ENCODE measurements at regions not wholly inside any gene's neighbourhood (a gene's known extent, or its start where the extent isn't known, plus 50 kb on each side); places are given as distances from the start of the nearest gene placed in this dataset.
A peak's percentile ranks its signal among the peaks of the same experiment; 100 is the strongest.

GRCh38 chr10:5284311-5285057 is 80.3 kb upstream of the UCN3 start:
- H3K36me3 ChIP-seq (ENCODE audit: control insufficient read depth in 2 of 2, insufficient read depth in 1 of 2, low read length in 2 of 2) = no peaks in the 10 kb centered on the region
- no peaks in the 10 kb centered on the region for H3K9me3 ChIP-seq (ENCODE audit: control insufficient read depth, insufficient read depth, low read depth, low read length)
- ChIA-PET CTCF (interaction anchor here (0.5 to 4.2 kb wide), 14 partner anchors 10 to 914 kb away, joined by 3 to 48 read pairs (median 4); no protein-coding TSS in a partner anchor), POLR2A (no interaction called here)
- no peaks in the 10 kb centered on the region for H3K4me1 ChIP-seq (ENCODE audit: control insufficient read depth, insufficient read depth, low read length)
- H3K4me3 ChIP-seq (ENCODE audit: low read depth, low read length) = no peak overlapping the region
- no peak for TF ChIP-seq ZNF747 (tag by site-specific recombination; IDR thresholded peaks at IDR 0.05)
- TF ChIP-seq ZNF837 (tag by site-specific recombination; IDR thresholded peaks at IDR 0.05) = no peak
- TF ChIP-seq IKZF3 (tag by site-specific recombination; IDR thresholded peaks at IDR 0.05) = no peak
- no peak for TF ChIP-seq ZNF624 (tag by site-specific recombination; IDR thresholded peaks at IDR 0.05)
- no peak for TF ChIP-seq OVOL3 (tag by site-specific recombination; IDR thresholded peaks at IDR 0.05)
- peak; percentile 45 for TF ChIP-seq ZBTB17 (tag by site-specific recombination; IDR thresholded peaks at IDR 0.05)
- TF ChIP-seq, protein P1, sequence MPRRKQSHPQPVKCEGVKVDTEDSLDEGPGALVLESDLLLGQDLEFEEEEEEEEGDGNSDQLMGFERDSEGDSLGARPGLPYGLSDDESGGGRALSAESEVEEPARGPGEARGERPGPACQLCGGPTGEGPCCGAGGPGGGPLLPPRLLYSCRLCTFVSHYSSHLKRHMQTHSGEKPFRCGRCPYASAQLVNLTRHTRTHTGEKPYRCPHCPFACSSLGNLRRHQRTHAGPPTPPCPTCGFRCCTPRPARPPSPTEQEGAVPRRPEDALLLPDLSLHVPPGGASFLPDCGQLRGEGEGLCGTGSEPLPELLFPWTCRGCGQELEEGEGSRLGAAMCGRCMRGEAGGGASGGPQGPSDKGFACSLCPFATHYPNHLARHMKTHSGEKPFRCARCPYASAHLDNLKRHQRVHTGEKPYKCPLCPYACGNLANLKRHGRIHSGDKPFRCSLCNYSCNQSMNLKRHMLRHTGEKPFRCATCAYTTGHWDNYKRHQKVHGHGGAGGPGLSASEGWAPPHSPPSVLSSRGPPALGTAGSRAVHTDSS (tag by site-specific recombination; IDR thresholded peaks at IDR 0.05) = no peak
- no peak for TF ChIP-seq GLI4 (tag by site-specific recombination; IDR thresholded peaks at IDR 0.05)
- TF ChIP-seq, protein P2, sequence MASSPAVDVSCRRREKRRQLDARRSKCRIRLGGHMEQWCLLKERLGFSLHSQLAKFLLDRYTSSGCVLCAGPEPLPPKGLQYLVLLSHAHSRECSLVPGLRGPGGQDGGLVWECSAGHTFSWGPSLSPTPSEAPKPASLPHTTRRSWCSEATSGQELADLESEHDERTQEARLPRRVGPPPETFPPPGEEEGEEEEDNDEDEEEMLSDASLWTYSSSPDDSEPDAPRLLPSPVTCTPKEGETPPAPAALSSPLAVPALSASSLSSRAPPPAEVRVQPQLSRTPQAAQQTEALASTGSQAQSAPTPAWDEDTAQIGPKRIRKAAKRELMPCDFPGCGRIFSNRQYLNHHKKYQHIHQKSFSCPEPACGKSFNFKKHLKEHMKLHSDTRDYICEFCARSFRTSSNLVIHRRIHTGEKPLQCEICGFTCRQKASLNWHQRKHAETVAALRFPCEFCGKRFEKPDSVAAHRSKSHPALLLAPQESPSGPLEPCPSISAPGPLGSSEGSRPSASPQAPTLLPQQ (tag by site-specific recombination; IDR thresholded peaks at IDR 0.05) = no peak
- H3K27ac ChIP-seq (ENCODE audit: extremely low read depth, low read depth, low read length) = no peak overlapping the region

DNA sequence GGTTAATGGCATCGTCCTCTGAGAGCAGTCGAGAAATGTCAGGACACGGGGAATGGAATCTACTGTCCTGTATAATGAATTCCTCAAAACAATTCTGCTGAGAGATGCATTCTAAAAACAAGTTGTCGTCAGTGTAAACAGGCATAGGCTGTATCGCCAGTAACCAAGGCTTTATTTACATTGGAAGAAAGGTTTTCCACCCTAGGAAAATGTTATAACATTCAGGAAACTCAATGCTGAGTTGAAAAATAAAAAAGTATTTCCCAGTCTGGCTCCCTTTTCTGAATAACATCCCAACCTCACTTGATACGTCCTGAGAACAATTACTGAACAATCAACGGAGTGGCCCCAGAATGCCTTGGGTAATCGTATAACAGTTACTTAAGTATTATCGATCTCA is 79.6 kb upstream of the UCN3 start:
- TF ChIP-seq ZNF585B (tag by site-specific recombination; IDR thresholded peaks at IDR 0.05) = no peak
- H3K36me3 ChIP-seq (ENCODE audit: control insufficient read depth in 2 of 2, insufficient read depth in 1 of 2, low read length in 2 of 2) = no peaks in the 10 kb centered on the region
- no peak overlapping the region for H3K27ac ChIP-seq (ENCODE audit: extremely low read depth, low read depth, low read length)
- H3K4me3 ChIP-seq (ENCODE audit: low read depth, low read length) = no peak overlapping the region
- CTCF ChIA-PET = interaction anchor here (0.5 to 4.2 kb wide), 4 partner anchors 269 to 914 kb away, joined by 3 to 48 read pairs (median 6); no protein-coding TSS in a partner anchor
- no peaks in the 10 kb centered on the region for H3K4me1 ChIP-seq (ENCODE audit: control insufficient read depth, insufficient read depth, low read length)
- POLR2A ChIA-PET = no interaction called here
- no peaks in the 10 kb centered on the region for H3K9me3 ChIP-seq (ENCODE audit: control insufficient read depth, insufficient read depth, low read depth, low read length)

DNA sequence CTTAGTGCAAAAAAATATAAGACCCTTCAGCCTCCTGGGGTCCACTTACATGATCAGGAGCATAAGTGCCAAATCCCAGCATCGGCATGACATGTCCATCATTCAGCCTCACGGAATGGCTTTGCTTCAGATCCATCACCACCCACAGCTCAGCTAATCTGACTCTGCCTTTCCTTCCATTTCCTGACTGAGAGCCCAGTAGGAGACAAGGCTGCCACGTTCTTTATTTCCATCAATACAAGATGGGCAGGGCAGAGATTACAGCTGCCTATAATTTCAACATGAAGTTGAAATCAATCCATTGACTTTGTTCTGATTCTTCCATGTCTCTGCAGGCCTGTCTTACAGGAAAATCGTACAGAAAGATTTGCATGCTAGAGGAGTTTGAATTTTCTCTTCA is 76.4 kb upstream of the UCN3 start:
- Histone ChIP-seq H3K4me3 (ENCODE audit: low read depth, low read length) (no peak overlapping the region), H3K9me3 (ENCODE audit: control insufficient read depth, insufficient read depth, low read depth, low read length) (no peaks in the 10 kb centered on the region), H3K4me1 (ENCODE audit: control insufficient read depth, insufficient read depth, low read length) (no peaks in the 10 kb centered on the region), H3K36me3 (ENCODE audit: control insufficient read depth in 2 of 2, insufficient read depth in 1 of 2, low read length in 2 of 2) (no peaks in the 10 kb centered on the region), H3K27ac (ENCODE audit: extremely low read depth, low read depth, low read length) (no peak overlapping the region)
- TF ChIP-seq, protein P3, sequence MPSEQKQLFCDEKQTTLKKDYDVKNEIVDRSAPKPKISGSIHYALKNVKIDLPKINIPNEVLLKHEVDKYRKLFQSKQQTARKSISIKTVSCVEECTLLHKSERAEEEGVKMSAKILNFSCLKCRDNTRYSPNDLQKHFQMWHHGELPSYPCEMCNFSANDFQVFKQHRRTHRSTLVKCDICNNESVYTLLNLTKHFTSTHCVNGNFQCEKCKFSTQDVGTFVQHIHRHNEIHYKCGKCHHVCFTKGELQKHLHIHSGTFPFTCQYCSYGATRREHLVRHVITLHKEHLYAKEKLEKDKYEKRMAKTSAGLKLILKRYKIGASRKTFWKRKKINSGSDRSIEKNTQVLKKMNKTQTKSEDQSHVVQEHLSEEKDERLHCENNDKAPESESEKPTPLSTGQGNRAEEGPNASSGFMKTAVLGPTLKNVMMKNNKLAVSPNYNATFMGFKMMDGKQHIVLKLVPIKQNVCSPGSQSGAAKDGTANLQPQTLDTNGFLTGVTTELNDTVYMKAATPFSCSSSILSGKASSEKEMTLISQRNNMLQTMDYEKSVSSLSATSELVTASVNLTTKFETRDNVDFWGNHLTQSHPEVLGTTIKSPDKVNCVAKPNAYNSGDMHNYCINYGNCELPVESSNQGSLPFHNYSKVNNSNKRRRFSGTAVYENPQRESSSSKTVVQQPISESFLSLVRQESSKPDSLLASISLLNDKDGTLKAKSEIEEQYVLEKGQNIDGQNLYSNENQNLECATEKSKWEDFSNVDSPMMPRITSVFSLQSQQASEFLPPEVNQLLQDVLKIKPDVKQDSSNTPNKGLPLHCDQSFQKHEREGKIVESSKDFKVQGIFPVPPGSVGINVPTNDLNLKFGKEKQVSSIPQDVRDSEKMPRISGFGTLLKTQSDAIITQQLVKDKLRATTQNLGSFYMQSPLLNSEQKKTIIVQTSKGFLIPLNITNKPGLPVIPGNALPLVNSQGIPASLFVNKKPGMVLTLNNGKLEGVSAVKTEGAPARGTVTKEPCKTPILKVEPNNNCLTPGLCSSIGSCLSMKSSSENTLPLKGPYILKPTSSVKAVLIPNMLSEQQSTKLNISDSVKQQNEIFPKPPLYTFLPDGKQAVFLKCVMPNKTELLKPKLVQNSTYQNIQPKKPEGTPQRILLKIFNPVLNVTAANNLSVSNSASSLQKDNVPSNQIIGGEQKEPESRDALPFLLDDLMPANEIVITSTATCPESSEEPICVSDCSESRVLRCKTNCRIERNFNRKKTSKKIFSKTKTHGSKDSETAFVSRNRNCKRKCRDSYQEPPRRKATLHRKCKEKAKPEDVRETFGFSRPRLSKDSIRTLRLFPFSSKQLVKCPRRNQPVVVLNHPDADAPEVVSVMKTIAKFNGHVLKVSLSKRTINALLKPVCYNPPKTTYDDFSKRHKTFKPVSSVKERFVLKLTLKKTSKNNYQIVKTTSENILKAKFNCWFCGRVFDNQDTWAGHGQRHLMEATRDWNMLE (tag by site-specific recombination; conservative IDR thresholded peaks at IDR 0.05; ENCODE audit: low read depth) = no peak
- TF ChIP-seq ZNF624 (tag by site-specific recombination; IDR thresholded peaks at IDR 0.05) = no peak
- TF ChIP-seq ZNF223 (tag by site-specific recombination; IDR thresholded peaks at IDR 0.05) = no peak
- ChIA-PET CTCF (interaction anchor here (2.6 kb wide), 1 partner anchor 439 kb away, joined by 11 read pairs; no protein-coding TSS in a partner anchor), POLR2A (no interaction called here)
